Uterus (tissue), 3 donors: ENCODE measurements at regions not wholly inside any gene's neighbourhood (a gene's known extent, or its start where the extent isn't known, plus 50 kb on each side); places are given as distances from the start of the nearest gene placed in this dataset.

Source experiments
- DNase-seq, 2 donors: peaks; one replicate each; pipeline ENCODE4 v3.0.0-alpha.2; 2019 to 2020
- H3K27ac ChIP-seq, 2 donors: fragments of 200-600 bp; sonication (generic); 1 replicate in 1 of 2; 2 replicates in 1 of 2; pipeline ENCODE4 v1.5.1; 2016 to 2018
- H3K27me3 ChIP-seq, 2 donors: fragments of 200-600 bp; sonication (generic); one replicate each; pipeline ENCODE4 v1.5.1; 2018 to 2019; ENCODE audit warnings: control low read depth in 1 of 2
- H3K36me3 ChIP-seq, 2 donors: fragments of 200-600 bp; sonication (generic); one replicate each; pipeline ENCODE4 v1.5.1; 2019; ENCODE audit warnings: control low read depth in 1 of 2
- H3K4me1 ChIP-seq, 2 donors: fragments of 200-600 bp; sonication (generic); one replicate each; pipeline ENCODE4 v1.5.1; 2018 to 2019; ENCODE audit warnings: control low read depth in 1 of 2
- H3K4me3 ChIP-seq, 2 donors: fragments of 200-600 bp; sonication (generic); 1 replicate in 1 of 2; 2 replicates in 1 of 2; pipeline ENCODE4 v1.5.1; 2018 to 2019; ENCODE audit warnings: mild to moderate bottlenecking in 1 of 2
- H3K9me3 ChIP-seq, 2 donors: fragments of 200-600 bp; sonication (generic); one replicate each; pipeline ENCODE4 v1.5.1; 2019; ENCODE audit warnings: control low read depth in 1 of 2
- POLR2A ChIP-seq, 2 donors: fragments of 450-650 bp; IDR thresholded peaks; one replicate each; pipeline ENCODE4 v1.6.1; 2016; ENCODE audit warnings: antibody characterized with exemption in 2 of 2, mild to moderate bottlenecking in 1 of 2, moderate library complexity in 1 of 2
- intact Hi-C: fragments of 100-400 bp; cut with DNase I; formaldehyde crosslinking; loops from one replicate; pipeline ENCODE4 v1.15.1; 2023; ENCODE audit warnings: low total_unique reads
- TF ChIP-seq, protein P1 (sequence below), 4 experiments: fragments of 200-600 bp in 2 of 4; fragments of 450-650 bp in 2 of 4; sonication (generic) in 2 of 4; IDR thresholded peaks; one replicate each; pipeline ENCODE4 v1.5.1; 2016 to 2019; ENCODE audit warnings: antibody characterized with exemption in 4 of 4, mild to moderate bottlenecking in 2 of 4, moderate library complexity in 1 of 4
- donor health status: DM: yes; HTN: yes; CAD: no.

DNA sequence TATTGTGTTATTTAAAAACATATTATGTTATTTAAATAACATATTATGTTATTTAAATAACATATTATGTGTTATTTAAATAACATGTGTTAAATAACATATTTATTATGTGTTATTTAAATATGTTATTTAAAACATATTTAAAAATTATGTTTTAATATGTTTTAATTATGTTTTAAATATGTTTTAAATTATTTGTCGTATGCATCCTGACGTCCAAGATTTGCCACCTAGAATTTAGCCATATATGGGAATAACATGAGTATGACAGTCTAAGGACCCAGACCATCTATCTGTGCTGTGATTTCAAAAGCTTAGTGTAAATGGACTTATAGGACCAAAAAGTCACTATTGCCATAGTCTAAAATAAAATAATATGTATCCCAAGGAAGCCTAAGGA lies 484.3 kb upstream of the KLHL29 start:
- DNase-seq: no peak
- Histone ChIP-seq H3K27me3 (no peaks in the 10 kb centered on the region), H3K36me3 (no peaks in the 10 kb centered on the region), H3K4me3 (no peak overlapping the region), H3K9me3 (no peaks in the 10 kb centered on the region), H3K4me1 (no peaks in the 10 kb centered on the region), H3K27ac (no peak overlapping the region)
- intact Hi-C loops: no loop called here
- TF ChIP-seq, protein P1, sequence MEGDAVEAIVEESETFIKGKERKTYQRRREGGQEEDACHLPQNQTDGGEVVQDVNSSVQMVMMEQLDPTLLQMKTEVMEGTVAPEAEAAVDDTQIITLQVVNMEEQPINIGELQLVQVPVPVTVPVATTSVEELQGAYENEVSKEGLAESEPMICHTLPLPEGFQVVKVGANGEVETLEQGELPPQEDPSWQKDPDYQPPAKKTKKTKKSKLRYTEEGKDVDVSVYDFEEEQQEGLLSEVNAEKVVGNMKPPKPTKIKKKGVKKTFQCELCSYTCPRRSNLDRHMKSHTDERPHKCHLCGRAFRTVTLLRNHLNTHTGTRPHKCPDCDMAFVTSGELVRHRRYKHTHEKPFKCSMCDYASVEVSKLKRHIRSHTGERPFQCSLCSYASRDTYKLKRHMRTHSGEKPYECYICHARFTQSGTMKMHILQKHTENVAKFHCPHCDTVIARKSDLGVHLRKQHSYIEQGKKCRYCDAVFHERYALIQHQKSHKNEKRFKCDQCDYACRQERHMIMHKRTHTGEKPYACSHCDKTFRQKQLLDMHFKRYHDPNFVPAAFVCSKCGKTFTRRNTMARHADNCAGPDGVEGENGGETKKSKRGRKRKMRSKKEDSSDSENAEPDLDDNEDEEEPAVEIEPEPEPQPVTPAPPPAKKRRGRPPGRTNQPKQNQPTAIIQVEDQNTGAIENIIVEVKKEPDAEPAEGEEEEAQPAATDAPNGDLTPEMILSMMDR (IDR thresholded peaks at IDR 0.05): no peak
- TF ChIP-seq POLR2A (IDR thresholded peaks at IDR 0.05): no peak

- Histone ChIP-seq H3K27ac (no peak overlapping the region), H3K9me3 (no peaks in the 10 kb centered on the region), H3K4me3 (no peak overlapping the region), H3K4me1 (no peaks in the 10 kb centered on the region), H3K36me3 (no peaks in the 10 kb centered on the region), H3K27me3 (no peaks in the 10 kb centered on the region)
- TF ChIP-seq POLR2A (IDR thresholded peaks at IDR 0.05): no peak
- TF ChIP-seq, protein P1 (IDR thresholded peaks at IDR 0.05): no peak
- intact Hi-C loops: no loop called here
- DNase-seq: no peak
Measured at GRCh38 chr2:22901471-22902179, 483.4 kb upstream of the KLHL29 start.

DNA sequence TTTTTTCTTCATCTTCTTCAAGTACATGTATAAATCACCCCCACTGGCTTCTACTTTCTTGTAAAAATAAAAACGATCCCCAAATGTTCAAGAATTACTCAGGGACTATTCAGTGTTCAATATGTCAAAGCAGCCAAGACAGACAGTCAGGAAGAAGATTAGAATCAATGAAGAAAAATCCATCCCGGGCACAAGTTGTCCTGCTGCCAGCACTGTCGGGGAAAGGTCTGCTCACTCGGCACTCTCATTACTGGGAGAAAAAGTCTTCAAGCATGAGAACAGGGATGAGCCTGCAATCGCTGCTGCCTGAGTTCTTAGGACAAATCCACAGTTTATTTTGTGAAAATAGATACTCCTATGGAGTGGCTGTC lies 482.8 kb upstream of the KLHL29 start:
- no peak overlapping the region for H3K27ac ChIP-seq
- H3K4me1 ChIP-seq: no peaks in the 10 kb centered on the region
- no peaks in the 10 kb centered on the region for H3K27me3 ChIP-seq
- TF ChIP-seq POLR2A (IDR thresholded peaks at IDR 0.05): no peak
- TF ChIP-seq, protein P1 (IDR thresholded peaks at IDR 0.05): no peak
- H3K9me3 ChIP-seq: no peaks in the 10 kb centered on the region
- H3K36me3 ChIP-seq: no peaks in the 10 kb centered on the region
- intact Hi-C loops: no loop called here
- H3K4me3 ChIP-seq: no peak overlapping the region
- no peak for DNase-seq

DNA sequence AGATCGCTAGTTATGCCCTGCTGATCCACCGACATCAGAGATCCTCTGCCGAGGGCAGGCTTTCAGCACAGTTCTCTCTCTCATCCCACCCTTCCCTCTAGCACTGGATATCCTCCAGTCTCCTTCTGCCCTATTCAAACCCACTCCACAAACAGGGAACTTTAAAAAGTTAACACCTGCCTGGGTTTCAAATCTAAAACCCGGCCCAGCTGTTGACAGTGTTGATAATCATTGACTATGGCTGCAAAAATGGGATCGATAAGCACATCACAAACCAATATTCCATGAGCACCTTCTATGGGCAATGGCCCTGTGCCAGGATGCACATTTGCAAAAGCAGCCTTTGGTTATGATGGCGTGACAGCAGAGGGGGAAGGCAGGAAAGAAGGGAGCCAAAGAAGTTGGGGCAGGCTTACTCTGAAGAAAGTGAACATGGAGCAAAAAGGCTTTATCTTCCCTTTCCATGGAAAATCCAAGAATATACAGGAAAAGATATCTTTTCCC lies 482.3 kb upstream of the KLHL29 start:
- no peak for TF ChIP-seq POLR2A (IDR thresholded peaks at IDR 0.05)
- TF ChIP-seq, protein P1 (IDR thresholded peaks at IDR 0.05): no peak
- Histone ChIP-seq H3K4me1 (no peaks in the 10 kb centered on the region), H3K36me3 (no peaks in the 10 kb centered on the region), H3K27ac (no peak overlapping the region), H3K4me3 (no peak overlapping the region), H3K27me3 (no peaks in the 10 kb centered on the region), H3K9me3 (no peaks in the 10 kb centered on the region)
- intact Hi-C loops: no loop called here
- DNase-seq: no peak

- no peaks in the 10 kb centered on the region for H3K27me3 ChIP-seq
- DNase-seq: no peak
- H3K27ac ChIP-seq: no peak overlapping the region
- no peaks in the 10 kb centered on the region for H3K36me3 ChIP-seq
- intact Hi-C loops: no loop called here
- H3K4me1 ChIP-seq: no peaks in the 10 kb centered on the region
- no peaks in the 10 kb centered on the region for H3K9me3 ChIP-seq
- no peak for TF ChIP-seq POLR2A (IDR thresholded peaks at IDR 0.05)
- TF ChIP-seq, protein P1 (IDR thresholded peaks at IDR 0.05): no peak
- H3K4me3 ChIP-seq: no peak overlapping the region
Measured at GRCh38 chr2:22903616-22904015, 481.4 kb upstream of the KLHL29 start.
